Endothelial cell of umbilical vein (primary cell): ENCODE measurements at regions not wholly inside any gene's neighbourhood (a gene's known extent, or its start where the extent isn't known, plus 50 kb on each side); places are given as distances from the start of the nearest gene placed in this dataset.

ENCODE experiments used
- BruUV-seq: library from RNA; stranded (reverse); fragments of 400-500 nt; replicated peaks from 2 replicates; lab custom pipeline; 2021; lab: Mats Ljungman, UMichigan
- CTCF ChIA-PET: fragments of 300-600, 350-600 bp; sonication (Branson Sonifier 250); formaldehyde crosslinking; loops from one replicate; lab custom pipeline; 2021; ENCODE audit warnings: antibody characterized with exemption, inconsistent platforms; lab: Charles Lee
- POLR2A ChIA-PET: fragments of 300-600, 350-600 bp; sonication (Branson Sonifier 250); formaldehyde crosslinking; loops from one replicate; lab custom pipeline; 2021; ENCODE audit warnings: antibody characterized with exemption, inconsistent platforms; lab: Charles Lee
- DNase-seq: peaks from one replicate; pipeline ENCODE4 v3.0.0-alpha.2; 2011; ENCODE audit warnings: low read depth, low spot score
- FAIRE-seq: peaks from 2 replicates; lab custom pipeline; 2011; peaks lifted over from hg19 to GRCh38; lab: Jason Lieb, UNC
- H2AFZ ChIP-seq: 2 replicates; pipeline ENCODE4 v1.6.0; 2012; ENCODE audit warnings: low read depth, low read length, control low read depth, inconsistent platforms
- H3K27ac ChIP-seq: 2 replicates; pipeline ENCODE4 v1.5.1; 2011; ENCODE audit warnings: low read depth, mild to moderate bottlenecking, control low read depth, low read length, moderate library complexity; ENCODE audit not compliant: insufficient read depth
- H3K27me3 ChIP-seq, 2 experiments: 2 replicates each; pipeline versions ENCODE4 v1.6.0 to v1.6.1; 2011; ENCODE audit warnings: low read length in 2 of 2, mixed read lengths in 1 of 2; ENCODE audit not compliant: control insufficient read depth in 2 of 2, insufficient read depth in 2 of 2
- H3K36me3 ChIP-seq, 2 experiments: 2 replicates in 1 of 2; 3 replicates in 1 of 2; pipeline ENCODE4 v1.5.1; 2011; ENCODE audit warnings: low read length in 2 of 2, mild to moderate bottlenecking in 1 of 2, moderate library complexity in 1 of 2; ENCODE audit not compliant: control insufficient read depth in 2 of 2, insufficient read depth in 2 of 2; ENCODE audit errors: extremely low read depth in 1 of 2
- H3K4me1 ChIP-seq: 3 replicates; pipeline ENCODE4 v1.5.1; 2011; ENCODE audit warnings: mild to moderate bottlenecking, low read length; ENCODE audit not compliant: control insufficient read depth, insufficient read depth; ENCODE audit errors: extremely low read depth
- H3K4me2 ChIP-seq: 2 replicates; pipeline ENCODE4 v1.6.1; 2011; ENCODE audit warnings: low read length, control low read depth, mixed read lengths; ENCODE audit not compliant: insufficient read depth
- H3K4me3 ChIP-seq, 3 experiments: fragments of 200-600 bp in 1 of 3; sonication (generic), shearing (Covaris generic) in 1 of 3; replicated peaks in 1 of 3; 2 replicates each; pipeline ENCODE4 v1.5.1; 2011 to 2016; ENCODE audit warnings: control low read depth in 3 of 3, low read length in 3 of 3, mild to moderate bottlenecking in 2 of 3, inconsistent platforms in 1 of 3, low read depth in 1 of 3, moderate library complexity in 1 of 3; ENCODE audit not compliant: insufficient read depth in 1 of 3
- H3K79me2 ChIP-seq: 2 replicates; pipeline ENCODE4 v1.6.0; 2012; ENCODE audit warnings: low read length, inconsistent platforms; ENCODE audit not compliant: control insufficient read depth, insufficient read depth
- H3K9ac ChIP-seq: replicated peaks from 2 replicates; pipeline ENCODE3; 2011; ENCODE audit warnings: low read length, control low read depth; ENCODE audit not compliant: insufficient read depth; ENCODE audit errors: extremely low read depth
- H3K9me1 ChIP-seq: replicated peaks from 3 replicates; pipeline ENCODE4 v1.6.0; 2011; ENCODE audit warnings: mild to moderate bottlenecking, low read length; ENCODE audit not compliant: control insufficient read depth, insufficient read depth; ENCODE audit errors: extremely low read depth
- H3K9me3 ChIP-seq: replicated peaks from 2 replicates; pipeline ENCODE4 v1.5.1; 2012; ENCODE audit warnings: low read length, inconsistent platforms; ENCODE audit not compliant: control insufficient read depth, insufficient read depth
- H4K20me1 ChIP-seq: replicated peaks from 2 replicates; pipeline ENCODE3; 2011; ENCODE audit warnings: mild to moderate bottlenecking, low read length; ENCODE audit not compliant: control insufficient read depth, insufficient read depth; ENCODE audit errors: extremely low read depth
- CTCF ChIP-seq, 2 donors: IDR thresholded peaks; 1 replicate in 1 of 2; 2 replicates in 1 of 2; pipeline ENCODE4 v1.5.1; 2011; ENCODE audit warnings: low read length in 2 of 2, mild to moderate bottlenecking in 2 of 2, moderate library complexity in 2 of 2, control low read depth in 1 of 2, inconsistent platforms in 1 of 2, low read depth in 1 of 2; ENCODE audit not compliant: insufficient read depth in 1 of 2; ENCODE audit errors: extremely low read depth in 1 of 2
- EZH2 ChIP-seq: IDR thresholded peaks from 2 replicates; pipeline ENCODE4 v1.6.1; 2012; ENCODE audit warnings: borderline replicate concordance, low read depth, mild to moderate bottlenecking, moderate library complexity, low read length, inconsistent platforms; ENCODE audit not compliant: severe bottlenecking
- FOS ChIP-seq: IDR thresholded peaks from 2 replicates; pipeline ENCODE4 v1.6.1; 2011; ENCODE audit warnings: mild to moderate bottlenecking, low read length, moderate library complexity, borderline replicate concordance; ENCODE audit not compliant: insufficient read depth
- GATA2 ChIP-seq: IDR thresholded peaks from 2 replicates; pipeline ENCODE4 v1.7.0; 2011; ENCODE audit warnings: low read depth, mild to moderate bottlenecking, moderate library complexity, mixed read lengths, low read length; ENCODE audit not compliant: insufficient read length, insufficient read depth
- JUN ChIP-seq: IDR thresholded peaks from 2 replicates; pipeline ENCODE4 v1.6.1; 2011; ENCODE audit warnings: borderline replicate concordance, low read depth; ENCODE audit not compliant: insufficient read length, insufficient read depth
- MAX ChIP-seq: IDR thresholded peaks from 2 replicates; pipeline ENCODE4 v1.6.1; 2011; ENCODE audit not compliant: insufficient read depth, insufficient read length
- MYC ChIP-seq: IDR thresholded peaks from one replicate; pipeline ENCODE4 v1.6.1; 2011; ENCODE audit warnings: mild to moderate bottlenecking, low read depth, low read length
- POLR2A ChIP-seq: IDR thresholded peaks from 2 replicates; pipeline ENCODE4 v1.6.1; 2012; ENCODE audit warnings: low read depth, mild to moderate bottlenecking, control low read depth, low read length
- POLR2AphosphoS5 ChIP-seq: IDR thresholded peaks from 2 replicates; pipeline ENCODE4 v1.6.1; 2012; ENCODE audit warnings: low read depth, mild to moderate bottlenecking, control low read depth, low read length, moderate library complexity; ENCODE audit not compliant: insufficient read depth
- dilution Hi-C: fragments of 300-500 bp; cut with MboI; formaldehyde crosslinking; loops from one replicate; pipeline ENCODE4 v1.15.0; 2019; ENCODE audit warnings: low sequenced_read_pairs; ENCODE audit not compliant: extremely low pct_ligation_motif_present
- intact Hi-C: fragments of 100-400 bp; cut with micrococcal nuclease; formaldehyde crosslinking; loops from one replicate; pipeline ENCODE4 v1.10.0; 2022

- Histone ChIP-seq H3K79me2 (no peaks in the 10 kb centered on the region), H3K9me1 (no peaks in the 10 kb centered on the region), H3K27me3 (no peaks in the 10 kb centered on the region), H3K27ac (no peak overlapping the region), H3K36me3 (no peaks in the 10 kb centered on the region), H2AFZ (no peak overlapping the region), H3K4me1 (no peaks in the 10 kb centered on the region), H3K4me3 (no peak overlapping the region), H4K20me1 (no peaks in the 10 kb centered on the region), H3K4me2 (no peak overlapping the region), H3K9me3 (no peaks in the 10 kb centered on the region), H3K9ac (no peak overlapping the region)
- TF ChIP-seq FOS (no peak), MAX (no peak), MYC (no peak), CTCF (IDR thresholded peaks at IDR 0.05; ENCODE audit: extremely low read depth in 1 of 2, insufficient read depth in 1 of 2, low read depth in 1 of 2, low read length in 2 of 2) (no peak), POLR2A (no peak), EZH2 (no peak), POLR2AphosphoS5 (no peak), JUN (no peak), GATA2 (no peak)
- intact Hi-C loops, result no loop called here
- BruUV-seq, result no TSS peak
- FAIRE-seq, result no peak
- dilution Hi-C loops, result no loop called here
- CTCF ChIA-PET, result no interaction called here
- DNase-seq, result no peak
- POLR2A ChIA-PET, result no interaction called here
These were observed 242.9 kb upstream of the FTMT start for GRCh38 chr5:121608826-121609225.
